H54 (cell line): ENCODE measurements at regions not wholly inside any gene's neighbourhood (a gene's known extent, or its start where the extent isn't known, plus 50 kb on each side); places are given as distances from the start of the nearest gene placed in this dataset.

Source experiments
- DNase-seq: peaks from one replicate; pipeline ENCODE4 v3.0.0; 2011; ENCODE audit warnings: low spot score, mixed read lengths; ENCODE audit not compliant: insufficient read length
- FAIRE-seq: peaks from 3 replicates; lab custom pipeline; 2011; peaks lifted over from hg19 to GRCh38; lab: Jason Lieb, UNC
- POLR2A ChIP-seq: IDR thresholded peaks from 2 replicates; pipeline ENCODE4 v1.6.1; 2011; ENCODE audit warnings: low read depth, mild to moderate bottlenecking, low read length

- no peak for FAIRE-seq
- no peak for TF ChIP-seq POLR2A
- no peak for DNase-seq
These were observed 111.9 kb upstream of the EFNA5 start for GRCh38 chr5:107782561-107783169.

- FAIRE-seq (no peak), DNase-seq (no peak)
- no peak for TF ChIP-seq POLR2A
These were observed 110.7 kb upstream of the EFNA5 start for GRCh38 chr5:107781451-107781850.

- no peak for TF ChIP-seq POLR2A
These were observed 108.7 kb upstream of the EFNA5 start for GRCh38 chr5:107779437-107779836.

GRCh38 chr5:107778647-107779046, 107.9 kb upstream of the EFNA5 start:
- DNase-seq (no peak), FAIRE-seq (no peak)
- no peak for TF ChIP-seq POLR2A

More at GRCh38 chr5:107779437-107779836, 108.7 kb upstream of the EFNA5 start:
- DNase-seq (no peak), FAIRE-seq (no peak)

GRCh38 chr5:107776922-107777740, 106.4 kb upstream of the EFNA5 start:
- TF ChIP-seq POLR2A, result no peak
- no peak for DNase-seq
- FAIRE-seq, result no peak

- no peak for TF ChIP-seq POLR2A
- no peak for FAIRE-seq
These were observed 105.8 kb upstream of the EFNA5 start for GRCh38 chr5:107776506-107776905.

GRCh38 chr5:107774316-107774715, 103.6 kb upstream of the EFNA5 start:
- DNase-seq, result no peak
- no peak for FAIRE-seq
- TF ChIP-seq POLR2A, result no peak

More at GRCh38 chr5:107776506-107776905, 105.8 kb upstream of the EFNA5 start:
- no peak for DNase-seq

GRCh38 chr5:107773479-107773878, 102.7 kb upstream of the EFNA5 start:
- DNase-seq, result no peak
- no peak for TF ChIP-seq POLR2A
- FAIRE-seq, result no peak

GRCh38 chr5:107772418-107773310, 101.9 kb upstream of the EFNA5 start:
- FAIRE-seq (no peak), DNase-seq (no peak)
- TF ChIP-seq POLR2A, result no peak

- FAIRE-seq (no peak), DNase-seq (no peak)
- TF ChIP-seq POLR2A, result no peak
These were observed 101.2 kb upstream of the EFNA5 start for GRCh38 chr5:107771926-107772325.

- no peak for TF ChIP-seq POLR2A
- FAIRE-seq (no peak), DNase-seq (no peak)
These were observed 99.3 kb upstream of the EFNA5 start for GRCh38 chr5:107770051-107770450.

GRCh38 chr5:107769519-107769918, 98.8 kb upstream of the EFNA5 start:
- DNase-seq, result no peak
- FAIRE-seq, result no peak
- TF ChIP-seq POLR2A, result no peak

- no peak for TF ChIP-seq POLR2A
- DNase-seq, result no peak
These were observed 96.2 kb upstream of the EFNA5 start for GRCh38 chr5:107766972-107767371.

GRCh38 chr5:107766439-107766838, 95.7 kb upstream of the EFNA5 start:
- FAIRE-seq (no peak), DNase-seq (no peak)
- TF ChIP-seq POLR2A, result no peak

More at GRCh38 chr5:107766972-107767371, 96.2 kb upstream of the EFNA5 start:
- no peak for FAIRE-seq
